Activated CD8-positive, alpha-beta T cell treated with anti-CD3 and anti-CD28 coated beads, Interleukin-2, amount 10 ng/mL, durations not matched to agents 7 days and 5 days (primary cell): ENCODE measurements at regions not wholly inside any gene's neighbourhood (a gene's known extent, or its start where the extent isn't known, plus 50 kb on each side); places are given as distances from the start of the nearest gene placed in this dataset.
"Not testable (repeated sequence)": the region's sequence is repeated elsewhere in the genome, so short reads cannot be mapped to it uniquely, and the experiment has no call there.

Experiments
- ATAC-seq: fragments of 150-1000 bp; cut with Tn5 transposase; one replicate; pipeline ENCODE4 v1.10.0; 2021; ENCODE audit warnings: moderate library complexity
- CTCF ChIA-PET: fragments of 350-600 bp; sonication (Branson Sonifier 250); formaldehyde crosslinking; loops from one replicate; lab custom pipeline; 2021; ENCODE audit warnings: antibody characterized with exemption; lab: Charles Lee
- POLR2A ChIA-PET: fragments of 350-600 bp; sonication (Branson Sonifier 250); formaldehyde crosslinking; loops from one replicate; lab custom pipeline; 2021; ENCODE audit warnings: antibody characterized with exemption; lab: Charles Lee
- DNase-seq: peaks from one replicate; pipeline ENCODE4 v3.0.0-alpha.2; 2020
- H3K27ac Mint-ChIP-seq: one replicate; pipeline ENCODE4 v1.8.0; 2021; ENCODE audit warnings: mild to moderate bottlenecking, mixed read lengths
- H3K27me3 Mint-ChIP-seq: one replicate; pipeline ENCODE4 v1.8.0; 2021; ENCODE audit warnings: low read depth, mixed read lengths
- H3K36me3 Mint-ChIP-seq: one replicate; pipeline ENCODE4 v1.8.0; 2021; ENCODE audit warnings: low read depth, mixed read lengths
- H3K4me1 Mint-ChIP-seq: one replicate; pipeline ENCODE4 v1.8.0; 2021; ENCODE audit warnings: low read depth, mixed read lengths
- H3K4me3 Mint-ChIP-seq: one replicate; pipeline ENCODE4 v1.8.0; 2021; ENCODE audit warnings: mild to moderate bottlenecking, mixed read lengths
- H3K9me3 Mint-ChIP-seq: one replicate; pipeline ENCODE4 v1.8.0; 2022; ENCODE audit warnings: mixed read lengths; ENCODE audit not compliant: insufficient read depth

DNA sequence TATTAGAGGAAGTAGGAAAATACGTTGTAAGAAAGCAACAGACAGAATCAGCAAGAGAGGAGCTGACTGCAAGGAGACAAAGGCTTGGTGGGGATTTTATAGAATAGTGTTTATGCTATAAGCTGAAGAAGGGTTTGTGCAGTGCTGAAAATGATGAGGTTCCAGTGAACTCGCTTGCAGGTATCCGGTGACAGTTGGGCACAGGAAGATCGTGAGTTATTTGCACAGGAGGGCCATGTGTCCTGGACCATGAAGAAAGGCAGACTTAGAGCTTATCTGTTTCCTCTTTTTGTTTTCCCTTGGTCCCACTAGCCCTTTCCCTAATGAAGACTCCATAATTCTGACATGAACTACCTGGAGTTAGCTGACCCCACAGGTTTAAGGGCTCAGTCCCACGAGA, 61.4 kb downstream of the NXNL2 start:
- H3K4me1 Mint-ChIP-seq: peaks cover 9% of the 10 kb centered on the region
- no peaks in the 10 kb centered on the region for H3K36me3 Mint-ChIP-seq
- H3K27me3 Mint-ChIP-seq: peaks cover 37% of the 10 kb centered on the region
- no peak overlapping the region for H3K27ac Mint-ChIP-seq
- no peak overlapping the region for H3K4me3 Mint-ChIP-seq
- ChIA-PET CTCF (no interaction called here), POLR2A (no interaction called here)
- H3K9me3 Mint-ChIP-seq: no peaks in the 10 kb centered on the region
- no peak for DNase-seq
- ATAC-seq: no peak

DNA sequence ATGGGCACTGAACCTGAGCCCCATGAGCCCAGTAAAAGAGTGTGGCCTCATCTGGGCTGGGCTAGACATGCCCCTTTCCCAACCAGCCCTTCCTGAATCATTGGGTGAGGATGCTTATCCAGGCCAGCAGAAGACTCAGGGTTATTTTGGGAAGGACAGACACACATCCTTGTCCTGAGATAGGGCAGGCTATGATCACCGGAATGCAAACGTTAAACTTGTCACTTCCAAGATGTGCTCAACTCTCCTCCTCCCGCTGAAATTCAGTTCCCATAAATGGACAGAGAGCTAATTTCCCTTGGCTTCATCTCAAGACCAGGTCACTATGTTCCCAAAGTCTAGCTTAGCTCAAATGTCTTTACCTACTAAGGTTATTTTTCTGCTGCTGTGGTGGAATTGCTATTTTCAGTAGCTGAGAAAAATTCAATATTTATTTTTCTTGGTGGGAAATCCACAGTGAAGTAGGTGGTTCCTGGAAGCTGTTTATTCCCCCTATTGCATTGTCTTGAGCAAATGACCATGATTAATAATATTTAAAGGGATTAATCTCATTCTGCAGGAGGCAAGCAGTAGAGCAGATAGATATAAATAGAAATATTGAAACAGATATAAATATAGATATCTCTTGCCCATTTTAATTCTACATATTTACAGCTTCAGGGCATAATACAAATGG, 70.0 kb downstream of the NXNL2 start:
- ATAC-seq: no peak
- peaks cover 17% of the 10 kb centered on the region for H3K27me3 Mint-ChIP-seq
- no peak overlapping the region for H3K4me3 Mint-ChIP-seq
- CTCF ChIA-PET: no interaction called here
- no peaks in the 10 kb centered on the region for H3K36me3 Mint-ChIP-seq
- H3K4me1 Mint-ChIP-seq: no peaks in the 10 kb centered on the region
- H3K27ac Mint-ChIP-seq: no peak overlapping the region
- no peak for DNase-seq
- POLR2A ChIA-PET: no interaction called here
- H3K9me3 Mint-ChIP-seq: no peaks in the 10 kb centered on the region

- Mint-ChIP-seq H3K27ac (no peak overlapping the region), H3K36me3 (no peaks in the 10 kb centered on the region), H3K4me1 (no peaks in the 10 kb centered on the region), H3K9me3 (no peaks in the 10 kb centered on the region), H3K4me3 (no peak overlapping the region), H3K27me3 (peaks cover 12% of the 10 kb centered on the region)
- ChIA-PET CTCF (no interaction called here), POLR2A (no interaction called here)
- DNase-seq (no peak), ATAC-seq (no peak)
These were observed 70.8 kb downstream of the NXNL2 start for GRCh38 chr9:88605512-88606362.

GRCh38 chr9:88614359-88614758, 79.4 kb downstream of the NXNL2 start:
- CTCF ChIA-PET: no interaction called here
- Mint-ChIP-seq H3K27ac (no peak overlapping the region), H3K36me3 (no peaks in the 10 kb centered on the region), H3K27me3 (peaks cover 10% of the 10 kb centered on the region), H3K9me3 (peaks cover 7% of the 10 kb centered on the region), H3K4me3 (no peak overlapping the region), H3K4me1 (no peaks in the 10 kb centered on the region)
- DNase-seq (no peak), ATAC-seq (no peak)
- POLR2A ChIA-PET: no interaction called here

DNA sequence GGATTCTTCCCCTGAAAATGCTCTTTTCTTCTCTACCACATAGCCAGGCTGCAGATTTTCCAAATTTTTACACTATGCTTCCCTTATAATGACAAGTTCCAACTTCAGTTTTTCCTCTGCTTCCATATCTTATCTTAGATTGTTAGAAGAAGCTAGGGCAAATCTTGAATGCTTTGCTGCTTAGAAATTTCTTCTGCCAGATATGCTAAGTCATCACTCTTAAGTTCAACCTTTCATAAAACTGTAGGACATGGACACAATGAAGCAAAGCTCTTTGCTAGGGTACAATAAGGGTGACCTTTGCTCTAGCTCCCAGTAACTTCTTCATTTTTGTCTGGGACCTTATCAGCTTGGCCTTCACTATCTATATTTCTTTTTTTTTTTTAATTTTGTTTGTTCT, 88.7 kb downstream of the NXNL2 start:
- POLR2A ChIA-PET: no interaction called here
- Mint-ChIP-seq H3K9me3 (no peaks in the 10 kb centered on the region), H3K4me1 (no peaks in the 10 kb centered on the region), H3K36me3 (no peaks in the 10 kb centered on the region), H3K4me3 (no peak overlapping the region), H3K27me3 (no peaks in the 10 kb centered on the region), H3K27ac (no peak overlapping the region)
- no peak for ATAC-seq
- CTCF ChIA-PET: no interaction called here
- no peak for DNase-seq

DNA sequence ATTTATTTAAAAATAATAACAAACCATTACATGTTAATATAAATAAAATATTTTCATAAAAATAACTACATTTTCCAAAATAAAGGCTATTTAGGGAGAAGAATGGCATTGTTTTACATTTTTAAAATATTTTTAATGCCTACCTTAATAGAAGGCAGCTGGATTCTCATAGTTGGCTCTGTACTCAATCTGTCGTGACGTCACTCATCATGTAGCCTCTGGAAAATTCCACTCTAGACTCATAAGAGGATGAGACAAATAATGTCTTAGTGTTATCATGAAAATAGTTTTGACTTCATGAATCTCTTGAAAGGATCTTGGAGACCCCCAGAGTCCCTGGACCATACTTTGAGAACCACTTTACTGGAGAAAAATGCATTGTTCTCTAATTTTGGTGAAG, 93.1 kb downstream of the NXNL2 start:
- no peak overlapping the region for H3K27ac Mint-ChIP-seq
- ATAC-seq: no peak
- CTCF ChIA-PET: no interaction called here
- POLR2A ChIA-PET: no interaction called here
- DNase-seq: no peak
- H3K36me3 Mint-ChIP-seq: no peaks in the 10 kb centered on the region
- no peaks in the 10 kb centered on the region for H3K27me3 Mint-ChIP-seq
- no peaks in the 10 kb centered on the region for H3K9me3 Mint-ChIP-seq
- H3K4me1 Mint-ChIP-seq: no peaks in the 10 kb centered on the region
- H3K4me3 Mint-ChIP-seq: no peak overlapping the region

GRCh38 chr9:88628811-88629210, 93.8 kb downstream of the NXNL2 start:
- H3K27me3 Mint-ChIP-seq: peaks cover 3% of the 10 kb centered on the region
- H3K4me1 Mint-ChIP-seq: no peaks in the 10 kb centered on the region
- ChIA-PET CTCF (interaction anchor here (1.0 kb wide), 1 partner anchor 8 kb away, joined by 3 read pairs; no protein-coding TSS in a partner anchor), POLR2A (no interaction called here)
- H3K9me3 Mint-ChIP-seq: no peaks in the 10 kb centered on the region
- H3K4me3 Mint-ChIP-seq: no peak overlapping the region
- H3K36me3 Mint-ChIP-seq: no peaks in the 10 kb centered on the region
- H3K27ac Mint-ChIP-seq: no peak overlapping the region
- no peak for ATAC-seq
- DNase-seq: no peak

- H3K4me1 Mint-ChIP-seq, H3K4me3 Mint-ChIP-seq, DNase-seq, H3K27me3 Mint-ChIP-seq, POLR2A ChIA-PET, H3K9me3 Mint-ChIP-seq, H3K36me3 Mint-ChIP-seq, H3K27ac Mint-ChIP-seq, ATAC-seq: not testable (repeated sequence)
- CTCF ChIA-PET: interaction anchor here (0.5 to 0.7 kb wide), 2 partner anchors 371 to 483 kb away, joined by 3 to 4 read pairs; no protein-coding TSS in a partner anchor
These were observed 95.6 kb downstream of the NXNL2 start for GRCh38 chr9:88630574-88630973.

GRCh38 chr9:88635151-88635550, 100.2 kb downstream of the NXNL2 start:
- H3K36me3 Mint-ChIP-seq: no peaks in the 10 kb centered on the region
- CTCF ChIA-PET: no interaction called here
- DNase-seq: no peak
- H3K4me1 Mint-ChIP-seq: no peaks in the 10 kb centered on the region
- no peak overlapping the region for H3K4me3 Mint-ChIP-seq
- no peak for ATAC-seq
- no peaks in the 10 kb centered on the region for H3K9me3 Mint-ChIP-seq
- no peak overlapping the region for H3K27ac Mint-ChIP-seq
- POLR2A ChIA-PET: no interaction called here
- peaks cover 11% of the 10 kb centered on the region for H3K27me3 Mint-ChIP-seq

GRCh38 chr9:88641456-88642240, 106.7 kb downstream of the NXNL2 start:
- Mint-ChIP-seq H3K4me3 (no peak overlapping the region), H3K27ac (no peak overlapping the region), H3K4me1 (no peaks in the 10 kb centered on the region), H3K36me3 (no peaks in the 10 kb centered on the region), H3K9me3 (no peaks in the 10 kb centered on the region), H3K27me3 (peaks cover 10% of the 10 kb centered on the region)
- DNase-seq (no peak), ATAC-seq (no peak)
- CTCF ChIA-PET: no interaction called here
- POLR2A ChIA-PET: no interaction called here

GRCh38 chr9:88642336-88642735, 107.4 kb downstream of the NXNL2 start:
- no peaks in the 10 kb centered on the region for H3K36me3 Mint-ChIP-seq
- no peak overlapping the region for H3K27ac Mint-ChIP-seq

DNA sequence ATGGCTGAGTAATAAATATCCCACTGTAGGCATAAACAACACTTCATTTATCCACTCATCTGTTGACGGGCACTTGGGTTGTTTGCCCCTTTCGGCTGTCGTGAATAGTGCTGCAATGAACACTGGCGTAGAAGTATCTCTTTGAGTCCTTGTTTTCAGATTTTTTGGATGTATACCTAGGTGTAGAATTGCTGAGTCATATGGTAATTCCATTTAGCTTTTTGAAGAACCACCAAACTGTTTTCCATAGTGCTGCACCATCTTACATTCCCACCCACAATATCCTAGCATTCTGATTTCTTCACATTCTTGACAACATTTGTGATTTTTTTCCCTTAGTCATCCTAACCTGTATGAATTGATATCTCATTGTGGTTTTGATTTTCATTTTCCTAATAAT, 109.0 kb downstream of the NXNL2 start:
- Mint-ChIP-seq H3K4me3 (no peak overlapping the region), H3K27me3 (peaks cover 7% of the 10 kb centered on the region), H3K9me3 (no peaks in the 10 kb centered on the region), H3K27ac (no peak overlapping the region), H3K36me3 (no peaks in the 10 kb centered on the region), H3K4me1 (no peaks in the 10 kb centered on the region)
- no peak for DNase-seq
- POLR2A ChIA-PET: no interaction called here
- no peak for ATAC-seq
- CTCF ChIA-PET: no interaction called here

More at GRCh38 chr9:88642336-88642735, 107.4 kb downstream of the NXNL2 start:
- no peaks in the 10 kb centered on the region for H3K9me3 Mint-ChIP-seq
- no peak for DNase-seq
- no peaks in the 10 kb centered on the region for H3K4me1 Mint-ChIP-seq
- H3K27me3 Mint-ChIP-seq: peaks cover 8% of the 10 kb centered on the region
- POLR2A ChIA-PET: no interaction called here
- CTCF ChIA-PET: no interaction called here
- H3K4me3 Mint-ChIP-seq: no peak overlapping the region
- no peak for ATAC-seq
